Activated CD8-positive, alpha-beta memory T cell treated with anti-CD3 and anti-CD28 coated beads for 48 hours (primary cell): ENCODE measurements at regions not wholly inside any gene's neighbourhood (a gene's known extent, or its start where the extent isn't known, plus 50 kb on each side); places are given as distances from the start of the nearest gene placed in this dataset.

Source experiments
- DNase-seq, 3 experiments: peaks; one replicate each; pipeline ENCODE4 v3.0.0-alpha.2; 2020; ENCODE audit warnings: low read depth in 2 of 3, low spot score in 2 of 3

DNA sequence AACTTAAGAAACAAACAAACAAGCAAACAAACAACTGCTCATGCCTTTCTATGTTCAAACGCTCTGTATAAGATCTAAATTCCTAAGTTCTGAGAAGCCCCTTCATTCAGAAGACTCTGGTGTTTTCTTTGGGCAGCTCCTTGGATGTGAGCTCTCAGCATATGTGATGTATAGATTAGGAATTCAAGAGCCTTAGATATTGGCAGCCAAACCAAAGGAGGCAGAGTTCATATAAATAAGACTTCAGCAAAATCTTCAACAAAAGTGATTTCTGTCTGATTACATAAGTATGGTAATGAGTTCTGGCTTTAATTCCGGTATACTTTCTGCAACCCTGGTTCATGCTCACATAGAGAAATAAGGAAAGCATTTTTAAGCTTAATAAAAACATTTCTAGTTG lies 145.6 kb downstream of the DYRK2 start:
- DNase-seq: no peak

DNA sequence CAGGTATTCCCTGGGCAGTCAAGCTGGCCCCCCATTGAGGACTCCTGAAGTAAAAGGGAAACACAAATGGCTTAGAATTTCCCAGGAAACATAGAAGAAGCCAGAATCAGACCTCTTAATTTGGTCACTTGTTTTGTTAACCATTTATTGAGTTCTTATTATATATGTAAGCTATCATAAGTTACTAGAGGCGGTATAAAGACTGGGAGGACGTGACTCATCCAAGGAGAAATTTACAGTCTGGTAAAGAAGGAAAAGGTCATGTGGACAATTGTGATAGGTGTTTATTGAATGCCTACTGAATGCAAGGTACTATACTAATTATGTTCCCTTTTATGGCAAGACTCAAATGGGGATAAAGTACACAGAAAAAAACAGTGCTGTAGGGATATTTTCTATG lies 146.7 kb downstream of the DYRK2 start:
- no peak for DNase-seq

DNA sequence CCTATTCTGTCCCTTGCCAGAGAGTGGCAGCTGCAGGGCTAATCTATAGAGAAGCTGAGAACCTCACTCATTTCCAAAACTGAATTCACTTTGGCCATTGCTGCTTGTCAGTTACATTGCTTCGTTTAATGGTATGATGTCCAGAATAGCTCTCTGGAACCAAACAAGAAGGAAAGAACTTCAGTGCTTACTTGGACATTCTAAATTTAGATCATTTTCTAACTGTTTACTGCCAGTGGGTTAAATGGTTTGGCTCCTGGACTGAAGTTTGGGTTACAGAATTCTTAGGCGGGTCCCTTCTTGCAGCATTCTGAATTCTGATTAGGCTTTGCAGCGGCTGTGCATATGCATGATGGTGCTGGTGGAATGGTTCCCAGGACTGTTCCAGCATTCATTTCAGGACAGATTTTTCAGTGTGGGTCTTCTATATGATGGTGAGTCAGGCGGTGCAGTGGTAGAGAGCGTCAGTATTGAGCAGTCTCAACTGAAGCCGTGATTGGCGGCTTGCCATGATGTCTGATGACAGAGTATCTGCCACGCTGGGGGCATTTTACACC lies 148.7 kb downstream of the DYRK2 start:
- DNase-seq: no peak

DNA sequence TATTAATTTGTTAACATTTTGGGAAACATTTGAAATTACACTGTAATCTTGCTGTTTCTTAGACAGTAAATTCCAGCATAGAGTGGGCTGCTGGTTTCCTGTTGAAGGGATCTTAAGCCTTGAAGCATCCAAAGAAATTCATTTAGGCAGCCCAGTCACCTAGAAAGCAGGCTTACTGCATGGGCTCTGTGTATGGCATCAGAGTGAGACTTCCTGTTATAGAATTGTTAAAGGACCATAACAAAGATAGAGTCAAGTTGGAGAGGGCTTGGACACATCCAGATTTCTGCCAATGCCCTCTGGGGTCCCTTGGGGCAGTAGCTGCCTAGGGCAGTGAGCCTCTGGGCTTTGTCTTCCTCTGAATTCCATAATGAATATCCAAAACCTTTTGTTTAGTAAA lies 149.2 kb downstream of the DYRK2 start:
- no peak for DNase-seq

DNA sequence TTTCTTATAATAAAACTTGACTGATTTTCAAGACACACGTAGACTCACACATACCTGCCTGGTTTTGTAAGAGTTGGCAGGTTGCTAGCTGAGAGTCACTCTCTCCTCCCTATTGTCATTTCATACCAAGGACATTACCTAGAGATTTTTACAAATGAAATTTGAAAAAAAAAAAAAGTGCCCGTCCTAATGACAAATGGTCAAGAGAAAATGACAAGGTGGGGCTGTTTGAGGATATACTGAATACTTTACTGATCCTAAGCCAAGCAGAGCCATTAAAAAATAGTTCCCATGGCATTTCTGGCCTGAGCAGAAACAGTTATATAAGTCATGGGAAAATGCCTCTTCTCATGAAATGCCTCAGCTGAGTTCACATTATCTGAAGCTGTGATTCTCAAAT lies 150.2 kb downstream of the DYRK2 start:
- no peak for DNase-seq

DNA sequence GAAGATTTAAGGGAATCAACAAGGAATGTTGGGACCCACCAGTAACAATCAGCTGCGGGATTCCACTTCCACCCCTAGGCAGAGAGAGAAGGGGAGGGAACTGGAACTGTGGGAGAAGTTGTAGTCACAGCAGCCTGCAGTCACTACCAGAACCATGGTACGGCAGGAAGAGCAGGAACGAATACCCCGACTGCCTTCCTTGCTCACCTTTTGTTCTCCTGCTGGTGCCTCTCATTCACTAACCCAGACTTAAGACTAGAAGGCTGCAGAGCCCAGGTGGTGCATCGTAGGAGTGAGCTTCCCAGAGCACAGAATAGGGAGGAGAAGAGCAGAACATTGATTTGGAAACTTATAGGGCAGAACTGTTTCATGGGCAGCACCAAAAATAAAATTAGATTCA lies 154.2 kb downstream of the DYRK2 start:
- no peak for DNase-seq

DNA sequence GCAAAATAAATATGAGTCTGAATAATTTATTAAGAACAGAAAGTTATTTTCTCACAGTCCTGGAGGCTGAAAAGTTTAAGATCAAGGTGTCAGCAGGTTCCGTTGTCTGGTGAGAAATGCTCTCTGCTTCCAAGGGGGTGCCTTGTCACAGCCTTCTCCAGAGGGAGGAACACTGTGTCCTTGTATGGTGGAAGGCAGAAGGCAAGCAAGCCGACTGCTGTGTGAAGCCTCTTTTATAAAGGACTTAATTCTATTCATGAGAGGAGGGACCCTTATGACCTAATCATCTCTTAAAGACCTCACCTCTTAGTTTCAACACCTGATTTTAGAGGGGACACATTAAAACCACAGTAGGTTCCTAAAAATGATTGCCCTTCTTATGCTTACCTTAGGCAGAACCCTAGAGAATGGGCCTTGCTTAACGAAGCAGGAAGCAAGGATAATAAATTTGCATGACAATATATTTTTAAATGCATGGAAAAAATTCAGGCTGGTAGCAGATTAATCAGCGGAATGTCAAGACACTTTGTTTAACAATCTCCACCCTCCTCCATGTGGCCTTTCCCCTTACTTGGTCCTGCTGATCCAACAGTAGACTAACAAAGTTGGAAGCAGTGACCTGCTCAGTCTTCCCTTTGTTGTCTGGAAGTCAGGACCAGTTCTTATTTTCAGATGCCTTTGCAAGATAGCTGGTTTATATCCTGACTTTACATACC lies 154.9 kb downstream of the DYRK2 start:
- no peak for DNase-seq

DNA sequence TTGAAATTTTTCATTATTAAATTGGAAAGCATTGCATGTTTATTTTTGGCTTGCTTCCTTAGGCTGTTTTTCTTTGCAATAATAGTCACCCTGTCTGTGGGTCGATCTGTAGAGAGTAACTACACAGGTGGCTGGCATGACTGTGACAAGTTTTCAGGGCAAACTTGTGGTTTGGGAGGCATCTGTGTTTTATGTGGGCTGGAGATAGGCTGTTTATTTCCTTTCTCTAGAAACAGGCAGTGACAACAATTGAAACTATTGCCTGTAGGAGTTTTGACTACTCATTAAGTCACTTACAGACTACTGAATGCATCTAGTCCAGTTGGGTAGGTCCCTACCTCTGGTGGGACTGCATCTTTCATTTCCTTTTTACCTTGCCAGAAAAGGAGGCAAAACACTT lies 155.6 kb downstream of the DYRK2 start:
- peak in 1 of 3 experiments; percentile 32 for DNase-seq

DNA sequence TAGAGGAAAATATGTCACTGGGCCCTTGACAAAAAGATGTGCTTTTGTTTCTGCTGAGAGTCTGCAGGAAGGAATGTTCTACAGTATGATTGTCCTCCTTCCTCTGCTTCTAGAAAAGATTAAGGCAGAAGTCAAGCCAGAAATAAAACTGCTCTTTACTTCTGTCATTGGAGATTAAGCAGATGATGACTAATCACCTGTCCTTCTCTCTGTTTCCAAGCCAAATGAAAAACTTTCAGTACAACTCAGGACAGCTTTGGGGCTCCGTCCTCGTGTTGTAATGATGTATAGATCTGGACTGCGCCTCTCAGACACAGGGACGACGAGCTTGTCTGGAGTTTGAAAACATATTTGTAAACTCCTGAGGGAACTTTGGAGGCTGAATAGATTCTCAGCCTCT lies 159.3 kb downstream of the DYRK2 start:
- DNase-seq: no peak

DNA sequence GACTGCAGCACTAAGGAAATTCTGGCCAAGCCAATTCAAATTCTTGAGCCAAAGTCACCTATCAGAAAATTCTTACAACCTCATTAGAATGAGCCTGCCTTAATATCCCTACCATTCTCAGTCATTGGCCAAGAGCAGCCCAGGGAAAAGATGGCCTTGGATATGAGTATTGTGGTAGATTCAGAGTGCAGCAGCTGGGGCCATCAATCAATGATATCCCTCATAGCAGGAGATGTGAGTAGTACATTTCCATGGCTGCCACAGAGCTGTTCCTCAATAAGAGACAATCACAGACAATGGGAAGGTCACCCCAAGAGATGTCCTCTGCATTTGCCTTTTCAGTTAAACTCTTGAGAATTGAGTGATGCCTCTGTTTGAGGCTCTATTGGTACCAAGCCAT lies 161.6 kb downstream of the DYRK2 start:
- DNase-seq: no peak

DNA sequence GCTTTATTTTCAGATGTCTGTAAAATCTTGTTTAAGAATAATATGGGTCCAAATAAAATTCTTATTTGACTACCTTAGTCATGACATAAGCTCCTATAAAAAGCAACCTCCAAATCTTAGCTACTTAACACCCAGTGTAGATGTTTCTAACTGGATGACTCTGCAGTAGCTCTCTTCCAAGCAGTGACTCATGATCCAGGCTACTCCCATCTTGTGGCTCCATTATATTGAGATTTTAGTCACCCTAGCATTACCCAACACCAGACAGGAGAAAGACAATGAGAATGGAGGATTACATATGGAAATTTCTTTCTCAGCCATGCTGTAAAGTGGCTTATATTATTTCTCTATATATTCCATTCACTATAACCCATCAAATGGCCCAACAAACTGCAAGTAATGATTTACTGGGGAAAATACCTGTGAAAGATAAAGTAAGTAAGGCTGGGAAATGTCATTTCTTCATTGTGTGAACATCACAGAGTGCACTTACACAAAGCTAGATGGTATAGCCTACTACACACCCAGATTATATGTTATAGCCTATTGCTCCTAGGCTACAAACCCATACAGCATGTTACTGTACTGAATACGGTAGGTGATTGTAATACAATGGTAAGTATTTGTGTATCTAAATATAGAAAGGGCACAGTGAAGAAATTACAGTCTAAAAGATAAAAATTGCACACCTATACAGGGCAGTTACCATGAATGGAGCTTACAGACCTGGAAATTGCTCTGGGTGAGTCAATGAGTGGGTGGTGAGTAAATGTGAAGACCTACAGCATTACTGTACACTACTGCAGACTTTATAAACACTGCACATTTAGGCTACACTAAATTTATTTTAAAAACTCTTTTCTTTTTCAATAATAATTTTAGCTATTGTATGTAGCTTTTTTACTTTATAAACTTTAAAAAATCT lies 163.2 kb downstream of the DYRK2 start:
- no peak for DNase-seq

DNA sequence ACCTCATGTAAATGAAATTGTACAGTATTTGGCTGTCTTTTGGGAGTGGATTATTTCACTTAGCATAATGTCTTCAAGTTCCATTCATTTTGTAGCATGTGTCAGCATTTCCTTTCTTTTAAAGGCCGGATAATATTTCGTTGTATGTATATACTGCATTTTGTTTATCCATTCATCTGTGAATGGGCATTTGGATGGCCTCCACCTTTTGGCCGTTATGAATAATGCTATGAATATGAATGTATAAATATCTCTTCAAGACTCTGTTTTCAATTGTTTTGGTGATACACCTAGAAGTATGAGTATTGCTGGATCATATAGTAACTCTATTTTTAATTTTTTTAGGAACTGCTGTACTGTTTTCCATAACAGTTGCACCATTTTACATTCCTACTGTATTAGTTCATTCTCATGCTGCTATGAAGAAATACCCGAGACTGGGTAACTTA lies 164.9 kb downstream of the DYRK2 start:
- no peak for DNase-seq

DNA sequence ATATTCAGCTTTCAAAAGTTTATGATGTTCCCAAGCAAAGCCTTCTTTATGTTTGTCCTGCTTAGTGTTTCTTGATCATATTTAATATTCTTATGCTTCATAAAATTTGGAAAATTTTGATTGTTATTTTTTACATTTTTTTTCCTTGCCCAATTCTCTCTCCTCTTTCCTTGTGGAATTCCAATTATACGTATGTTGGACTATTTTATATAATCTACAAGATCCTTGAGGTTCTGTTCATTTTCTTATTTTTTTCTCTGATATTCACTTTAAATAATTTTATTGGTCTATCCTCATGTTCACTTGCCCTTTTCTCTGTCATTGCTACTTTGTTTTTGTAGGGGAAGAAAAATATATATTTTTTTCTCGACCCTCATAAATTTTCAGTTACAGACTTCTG lies 167.7 kb downstream of the DYRK2 start:
- DNase-seq: no peak

DNA sequence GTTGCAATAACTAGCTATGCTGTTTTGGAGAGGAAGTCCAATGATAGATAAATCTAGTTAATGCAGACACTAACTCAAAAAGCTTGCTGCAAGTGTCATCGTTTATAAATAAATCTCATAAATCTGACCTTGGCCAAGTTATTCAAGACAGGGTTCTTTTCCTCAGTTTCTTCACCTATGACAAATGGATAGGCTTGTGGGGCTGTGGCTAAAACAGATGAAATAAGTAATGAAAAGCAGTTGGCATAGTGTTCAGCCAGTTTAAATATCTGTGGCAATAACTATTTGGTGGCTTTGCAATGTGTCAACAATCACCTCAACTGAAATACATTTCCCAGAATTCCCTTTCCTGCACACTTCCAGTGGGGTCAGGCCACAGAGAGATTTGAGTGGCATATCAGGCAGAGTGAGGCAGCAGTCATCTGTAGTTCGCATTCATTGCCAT lies 169.9 kb downstream of the DYRK2 start:
- DNase-seq: no peak

DNA sequence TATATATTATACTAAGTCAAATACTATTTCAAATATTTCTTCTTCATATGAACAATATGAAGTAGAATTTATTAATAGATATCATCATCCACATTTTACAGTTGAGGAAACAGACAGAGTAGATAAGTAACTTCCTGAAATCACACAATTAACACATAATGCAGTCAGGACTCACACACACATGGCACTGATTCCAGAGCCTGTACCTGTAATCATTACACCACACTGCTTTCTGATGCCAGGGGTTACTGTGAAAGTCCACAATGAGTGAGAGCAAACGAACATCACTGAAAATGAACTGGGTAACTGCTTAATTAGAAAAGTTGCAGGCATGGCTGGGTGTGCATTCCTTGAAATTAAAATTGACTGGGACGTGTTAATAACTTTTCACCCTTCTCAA lies 169.3 kb upstream of the IFNG-AS1 start:
- DNase-seq: no peak

DNA sequence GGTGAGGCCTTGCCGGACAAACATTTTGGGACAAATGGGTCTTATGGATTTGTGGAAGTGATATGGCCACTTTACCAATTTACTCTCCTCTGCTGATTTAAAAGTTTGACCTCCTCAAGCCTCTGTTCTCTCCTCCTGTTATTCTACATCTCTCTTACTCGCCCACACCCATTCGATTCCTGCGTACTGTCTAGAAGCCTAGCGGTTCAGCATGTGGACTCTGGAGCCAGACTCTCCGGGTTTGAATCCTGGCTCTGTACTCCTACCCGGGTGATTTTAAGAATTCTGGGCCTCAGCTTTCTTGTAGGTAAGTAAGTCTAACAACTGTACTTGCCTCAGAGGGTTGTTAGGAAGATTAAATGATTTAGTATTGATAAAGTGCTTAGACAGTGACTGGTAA lies 168.6 kb upstream of the IFNG-AS1 start:
- no peak for DNase-seq

DNA sequence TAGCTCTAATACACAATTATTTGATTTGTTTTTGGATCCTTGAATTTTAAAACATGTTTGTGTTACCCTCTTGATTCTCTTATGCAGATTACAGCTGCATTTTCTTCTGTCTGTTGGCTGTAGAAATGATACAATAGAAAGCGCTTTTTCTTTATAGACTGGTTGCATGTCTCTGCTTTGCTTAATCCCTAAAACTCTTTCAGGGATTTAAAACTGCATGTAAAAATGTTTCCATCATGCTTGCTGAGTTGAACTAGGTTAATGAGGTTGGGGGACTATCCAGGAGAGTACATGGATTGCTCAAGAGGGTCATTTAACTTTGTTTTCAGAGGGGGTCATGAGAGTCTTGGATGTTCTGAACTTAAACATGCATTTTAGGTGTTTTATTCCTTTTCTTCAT lies 166.4 kb upstream of the IFNG-AS1 start:
- DNase-seq: no peak

DNA sequence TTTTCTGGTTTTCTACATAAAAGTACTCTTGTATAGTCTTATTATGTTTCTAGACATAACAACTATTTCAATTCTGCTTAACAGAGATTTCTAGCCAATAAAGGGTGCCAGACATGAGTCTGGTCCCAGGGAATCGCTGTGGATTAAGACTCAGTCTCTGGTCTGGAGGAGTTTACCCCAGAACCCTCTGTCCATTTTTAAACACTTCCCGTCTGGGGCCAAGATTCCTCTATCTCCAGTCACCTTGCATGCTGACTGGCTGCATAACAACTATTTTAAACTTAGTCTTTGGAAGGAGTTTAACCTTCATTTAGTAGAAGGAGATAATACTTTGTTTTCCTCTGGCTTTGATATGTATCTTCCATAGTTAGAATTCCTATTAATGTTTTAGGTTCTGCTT lies 163.1 kb upstream of the IFNG-AS1 start:
- no peak for DNase-seq

DNA sequence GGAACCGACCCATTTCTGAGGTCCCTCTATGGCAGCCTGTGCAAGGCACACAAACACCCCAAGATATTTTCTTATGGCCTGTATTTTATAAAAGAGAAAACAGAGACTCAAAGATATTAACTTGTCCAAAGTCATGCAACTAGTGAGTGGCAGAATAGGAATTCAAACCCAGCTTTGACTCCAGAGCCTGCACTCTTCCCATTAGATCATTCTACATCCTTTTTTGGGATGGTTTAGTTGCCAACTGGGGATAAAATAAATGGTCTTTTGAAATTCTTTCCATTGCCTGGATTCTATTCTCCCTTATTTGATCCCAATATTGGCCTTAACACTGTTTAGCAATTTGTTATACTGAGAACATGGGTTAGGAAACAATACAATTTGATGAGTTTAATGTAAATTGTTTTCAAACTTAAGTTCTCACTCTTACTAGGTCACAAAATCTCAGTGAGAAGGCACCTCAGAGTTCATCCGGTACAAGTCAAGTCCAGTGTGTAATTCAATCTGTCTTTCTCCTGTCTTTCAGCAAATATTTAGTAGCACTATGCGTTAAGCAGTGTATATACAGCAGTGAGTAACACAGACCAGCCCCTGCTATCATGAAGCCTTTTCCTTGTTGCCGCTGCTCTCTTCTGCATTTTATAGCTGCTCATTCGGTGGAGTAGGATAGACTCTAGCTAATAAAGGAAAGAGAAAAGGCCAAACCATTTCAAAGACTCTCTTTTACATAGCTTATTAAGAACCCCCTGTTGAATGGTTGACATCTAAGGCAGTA lies 162.1 kb upstream of the IFNG-AS1 start:
- DNase-seq: no peak

DNA sequence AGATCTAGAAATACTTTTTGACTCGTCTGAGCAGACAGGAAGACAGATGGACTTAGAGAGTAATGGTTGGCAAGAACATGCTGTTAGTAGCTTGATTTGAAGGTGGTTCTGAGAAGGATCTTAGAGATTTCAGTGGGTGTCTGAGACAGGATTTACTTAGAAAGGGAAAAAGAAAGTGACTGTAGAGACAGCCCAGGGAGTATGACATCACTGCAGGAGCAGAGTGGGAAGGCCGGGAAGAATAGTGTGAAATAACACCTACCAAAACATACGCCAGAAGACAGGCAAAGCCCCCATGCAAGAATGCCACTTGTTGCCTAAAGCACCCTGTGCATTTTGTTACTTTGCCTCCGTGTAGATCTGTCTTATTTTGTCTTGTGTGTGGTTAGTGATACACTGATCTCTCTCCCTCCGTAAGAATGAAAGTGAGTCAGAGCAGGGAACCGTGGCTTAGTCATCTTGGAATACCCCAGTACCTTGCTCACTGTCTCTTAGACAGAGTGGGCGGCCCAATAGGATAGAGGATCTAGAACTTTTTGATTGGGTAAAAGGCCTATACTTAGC lies 161.3 kb upstream of the IFNG-AS1 start:
- peak in 2 of 3 experiments; percentile 1 to 6 for DNase-seq

DNA sequence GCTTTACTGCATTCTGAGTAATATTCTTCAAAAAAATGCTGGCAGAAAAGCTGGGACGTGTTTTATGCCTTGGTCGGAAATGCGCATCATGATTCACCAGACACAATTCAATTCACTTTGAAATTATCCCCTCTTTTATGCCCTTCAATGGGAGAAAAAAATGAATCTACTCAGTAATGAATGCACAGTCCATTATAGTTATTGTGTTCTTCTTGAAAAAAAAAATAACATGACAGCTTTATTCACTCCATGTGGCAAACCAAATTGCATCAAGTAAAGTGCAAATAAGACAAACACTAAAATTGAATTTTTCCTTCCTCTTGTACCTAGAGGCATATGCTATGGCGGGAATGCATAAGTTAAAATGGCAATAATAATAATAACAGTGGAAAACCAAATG lies 159.4 kb upstream of the IFNG-AS1 start:
- no peak for DNase-seq
